ENCODE measurements at regions not wholly inside any gene's neighbourhood (a gene's known extent, or its start where the extent isn't known, plus 50 kb on each side); places are given as distances from the start of the nearest gene placed in this dataset.
A peak's percentile ranks its signal among the peaks of the same experiment; 100 is the strongest.

DNA sequence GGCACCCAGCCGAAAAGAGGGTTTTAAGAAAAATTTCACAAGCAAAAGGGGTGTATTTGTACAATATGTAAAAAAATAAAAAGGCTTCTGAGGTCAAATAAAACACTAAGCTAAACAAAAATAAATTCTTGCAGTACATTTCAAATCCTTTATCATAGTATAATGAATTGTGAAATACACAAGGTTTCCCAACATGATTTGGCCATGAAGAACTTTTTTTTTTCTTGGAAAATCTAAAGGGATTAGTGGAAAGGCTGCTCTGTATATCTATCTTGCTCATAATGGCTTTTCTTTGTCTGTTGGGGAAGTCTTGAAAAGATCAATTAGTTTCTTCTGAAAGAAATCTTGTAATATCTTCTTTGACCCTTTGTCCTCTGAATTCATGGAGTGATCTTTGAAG is 593.4 kb downstream of the PLPP3 start:
- Histone ChIP-seq H4K20me1 (ENCODE audit: low read length) (no peaks in the 10 kb centered on the region), H3K4me2 (ENCODE audit: low read length) (no peak overlapping the region), H3K36me3 (ENCODE audit: low read depth, low read length) (no peaks in the 10 kb centered on the region), H3K27me3 (ENCODE audit: low read length) (no peaks in the 10 kb centered on the region), H3F3A (ENCODE audit: low read length, unreplicated experiment) (no peaks in the 10 kb centered on the region), H3K4me3 (ENCODE audit: low read length) (no peak overlapping the region), H3K27ac (ENCODE audit: low read length) (no peak overlapping the region), H3K9me2 (replicated peaks; ENCODE audit: low read length) (no peaks in the 10 kb centered on the region), H2AFZ (ENCODE audit: low read length) (no peak overlapping the region), H3K9me3 (ENCODE audit: low read length) (no peaks in the 10 kb centered on the region), H3K4me1 (ENCODE audit: insufficient read depth, low read length) (no peaks in the 10 kb centered on the region), H3K9ac (ENCODE audit: low read length) (no peak overlapping the region), H3K79me2 (ENCODE audit: low read length) (no peaks in the 10 kb centered on the region)
- ATAC-seq (no peak), DNase-seq (no peak)
- intact Hi-C loops (cut with micrococcal nuclease): no loop called here
- ChIA-PET POLR2A (ENCODE audit: unreplicated experiment) (no interaction called here), CTCF (no interaction called here)
- TF ChIP-seq, protein P1, sequence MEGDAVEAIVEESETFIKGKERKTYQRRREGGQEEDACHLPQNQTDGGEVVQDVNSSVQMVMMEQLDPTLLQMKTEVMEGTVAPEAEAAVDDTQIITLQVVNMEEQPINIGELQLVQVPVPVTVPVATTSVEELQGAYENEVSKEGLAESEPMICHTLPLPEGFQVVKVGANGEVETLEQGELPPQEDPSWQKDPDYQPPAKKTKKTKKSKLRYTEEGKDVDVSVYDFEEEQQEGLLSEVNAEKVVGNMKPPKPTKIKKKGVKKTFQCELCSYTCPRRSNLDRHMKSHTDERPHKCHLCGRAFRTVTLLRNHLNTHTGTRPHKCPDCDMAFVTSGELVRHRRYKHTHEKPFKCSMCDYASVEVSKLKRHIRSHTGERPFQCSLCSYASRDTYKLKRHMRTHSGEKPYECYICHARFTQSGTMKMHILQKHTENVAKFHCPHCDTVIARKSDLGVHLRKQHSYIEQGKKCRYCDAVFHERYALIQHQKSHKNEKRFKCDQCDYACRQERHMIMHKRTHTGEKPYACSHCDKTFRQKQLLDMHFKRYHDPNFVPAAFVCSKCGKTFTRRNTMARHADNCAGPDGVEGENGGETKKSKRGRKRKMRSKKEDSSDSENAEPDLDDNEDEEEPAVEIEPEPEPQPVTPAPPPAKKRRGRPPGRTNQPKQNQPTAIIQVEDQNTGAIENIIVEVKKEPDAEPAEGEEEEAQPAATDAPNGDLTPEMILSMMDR (conservative IDR thresholded peaks at IDR 0.05; ENCODE audit: low read depth, low read length): no peak
- TF ChIP-seq EZH2 (IDR thresholded peaks at IDR 0.05; ENCODE audit: low read length, unreplicated experiment): no peak
- no peak for TF ChIP-seq EZH2phosphoT487 (IDR thresholded peaks at IDR 0.05; ENCODE audit: borderline replicate concordance, low read length)
- BruUV-seq (replicated peaks): no TSS peak

DNA sequence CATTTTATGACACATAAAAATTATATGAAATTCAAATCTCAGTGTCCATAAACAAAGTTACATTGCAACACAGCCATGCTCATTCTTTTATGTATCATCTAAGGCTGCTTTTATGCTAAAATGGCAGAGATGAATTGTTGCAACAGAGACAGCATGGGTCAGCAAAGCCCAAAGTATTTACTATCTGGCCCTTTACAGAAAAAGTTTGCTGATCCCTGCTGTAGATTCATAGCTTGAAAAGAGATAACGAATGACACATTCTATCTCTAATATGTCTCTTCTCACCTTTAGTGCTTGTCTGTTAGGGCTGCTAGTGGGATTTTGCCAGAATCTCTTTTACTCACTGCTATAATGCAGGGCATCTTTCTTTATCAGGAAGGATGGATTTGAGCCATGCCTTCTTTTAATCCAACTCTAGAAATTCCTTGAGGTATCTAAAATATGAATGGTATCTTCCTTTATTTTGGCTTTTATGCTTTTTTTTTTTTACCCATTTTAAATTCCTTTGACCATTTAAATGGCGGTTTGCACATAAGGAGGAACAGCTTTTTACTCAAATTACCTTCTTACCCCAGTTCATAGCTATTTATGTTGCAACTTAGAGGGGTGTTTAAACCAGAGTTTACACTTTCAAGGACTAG is 598.2 kb downstream of the PLPP3 start:
- POLR2A ChIA-PET (ENCODE audit: unreplicated experiment): no interaction called here
- H3K9me3 ChIP-seq (ENCODE audit: low read length): no peaks in the 10 kb centered on the region
- no peak overlapping the region for H3K27ac ChIP-seq (ENCODE audit: low read length)
- H3K27me3 ChIP-seq (ENCODE audit: low read length): no peaks in the 10 kb centered on the region
- no peak overlapping the region for H3K9ac ChIP-seq (ENCODE audit: low read length)
- no peaks in the 10 kb centered on the region for H3F3A ChIP-seq (ENCODE audit: low read length, unreplicated experiment)
- TF ChIP-seq EZH2phosphoT487 (IDR thresholded peaks at IDR 0.05; ENCODE audit: borderline replicate concordance, low read length) (no peak), EZH2 (IDR thresholded peaks at IDR 0.05; ENCODE audit: low read length, unreplicated experiment) (no peak)
- TF ChIP-seq, protein P1 (conservative IDR thresholded peaks at IDR 0.05; ENCODE audit: low read depth, low read length): no peak
- DNase-seq (no peak), ATAC-seq (no peak)
- no peaks in the 10 kb centered on the region for H3K79me2 ChIP-seq (ENCODE audit: low read length)
- H2AFZ ChIP-seq (ENCODE audit: low read length): no peak overlapping the region
- intact Hi-C loops (cut with micrococcal nuclease): no loop called here
- no peak overlapping the region for H3K4me3 ChIP-seq (ENCODE audit: low read length)
- no peak overlapping the region for H3K4me2 ChIP-seq (ENCODE audit: low read length)
- no peaks in the 10 kb centered on the region for H3K36me3 ChIP-seq (ENCODE audit: low read depth, low read length)
- no peaks in the 10 kb centered on the region for H4K20me1 ChIP-seq (ENCODE audit: low read length)
- H3K4me1 ChIP-seq (ENCODE audit: insufficient read depth, low read length): no peaks in the 10 kb centered on the region
- BruUV-seq (replicated peaks): no TSS peak
- CTCF ChIA-PET: no interaction called here
- no peaks in the 10 kb centered on the region for H3K9me2 ChIP-seq (replicated peaks; ENCODE audit: low read length)

DNA sequence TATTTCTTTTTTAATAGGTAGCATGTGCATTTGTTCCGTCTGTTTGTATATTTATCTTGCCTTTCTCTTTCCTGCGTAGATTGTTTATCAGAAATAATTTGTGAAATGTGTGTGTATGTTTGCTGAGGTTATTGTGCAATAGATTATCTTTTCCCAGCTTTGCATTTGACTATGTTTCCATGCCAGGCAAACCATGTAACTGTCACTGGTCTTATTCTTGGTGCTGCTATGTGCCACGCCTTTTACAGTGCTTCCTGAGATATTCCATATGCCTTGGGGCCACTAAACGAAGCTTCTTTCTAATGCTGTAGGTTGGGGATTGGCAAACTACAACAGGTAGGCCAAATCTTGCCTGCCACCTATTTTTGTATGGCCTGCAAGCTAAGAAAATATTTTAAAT is 598.8 kb downstream of the PLPP3 start:
- Histone ChIP-seq H3K79me2 (ENCODE audit: low read length) (no peaks in the 10 kb centered on the region), H3K4me2 (ENCODE audit: low read length) (no peak overlapping the region), H3F3A (ENCODE audit: low read length, unreplicated experiment) (no peaks in the 10 kb centered on the region), H3K4me3 (ENCODE audit: low read length) (no peak overlapping the region), H3K27ac (ENCODE audit: low read length) (no peak overlapping the region), H3K9me2 (replicated peaks; ENCODE audit: low read length) (no peaks in the 10 kb centered on the region), H3K9ac (ENCODE audit: low read length) (no peak overlapping the region), H3K9me3 (ENCODE audit: low read length) (no peaks in the 10 kb centered on the region), H3K4me1 (ENCODE audit: insufficient read depth, low read length) (0 out of 2 replicates have a peak, but pooled peaks cover under 1% of the 10 kb centered on the region), H3K27me3 (ENCODE audit: low read length) (no peaks in the 10 kb centered on the region), H2AFZ (ENCODE audit: low read length) (no peak overlapping the region), H3K36me3 (ENCODE audit: low read depth, low read length) (no peaks in the 10 kb centered on the region), H4K20me1 (ENCODE audit: low read length) (no peaks in the 10 kb centered on the region)
- ATAC-seq (no peak), DNase-seq (peak; percentile 9)
- TF ChIP-seq EZH2phosphoT487 (IDR thresholded peaks at IDR 0.05; ENCODE audit: borderline replicate concordance, low read length): no peak
- TF ChIP-seq, protein P1 (conservative IDR thresholded peaks at IDR 0.05; ENCODE audit: low read depth, low read length): no peak
- no peak for TF ChIP-seq EZH2 (IDR thresholded peaks at IDR 0.05; ENCODE audit: low read length, unreplicated experiment)
- ChIA-PET POLR2A (ENCODE audit: unreplicated experiment) (no interaction called here), CTCF (no interaction called here)
- no TSS peak for BruUV-seq (replicated peaks)
- intact Hi-C loops (cut with micrococcal nuclease): no loop called here
